Osteoblast (primary cell): ENCODE measurements at regions not wholly inside any gene's neighbourhood (a gene's known extent, or its start where the extent isn't known, plus 50 kb on each side); places are given as distances from the start of the nearest gene placed in this dataset.

ENCODE experiments used
- DNase-seq: peaks from one replicate; pipeline ENCODE4 v3.0.0; 2011; ENCODE audit warnings: low spot score, mixed read lengths; ENCODE audit not compliant: insufficient read length; ENCODE audit errors: missing footprints
- H2AFZ ChIP-seq: 2 replicates; pipeline ENCODE4 v1.6.0; 2011; ENCODE audit warnings: mild to moderate bottlenecking, low read length
- H3K27ac ChIP-seq: 2 replicates; pipeline ENCODE4 v1.5.1; 2011; ENCODE audit warnings: mild to moderate bottlenecking, low read depth, low read length, moderate library complexity
- H3K27me3 ChIP-seq: 2 replicates; pipeline ENCODE4 v1.6.0; 2012; ENCODE audit warnings: mild to moderate bottlenecking, control low read depth, inconsistent platforms, low read length, moderate library complexity; ENCODE audit not compliant: insufficient read depth
- H3K36me3 ChIP-seq: 2 replicates; pipeline ENCODE4 v1.5.1; 2011; ENCODE audit warnings: mild to moderate bottlenecking, low read length, control low read depth, moderate library complexity; ENCODE audit not compliant: insufficient read depth
- H3K4me1 ChIP-seq: 2 replicates; pipeline ENCODE4 v1.5.1; 2011; ENCODE audit warnings: mild to moderate bottlenecking, low read length, control low read depth, moderate library complexity; ENCODE audit not compliant: insufficient read depth
- H3K4me2 ChIP-seq: 2 replicates; pipeline ENCODE4 v1.6.0; 2011; ENCODE audit warnings: mild to moderate bottlenecking, low read length; ENCODE audit not compliant: insufficient read depth
- H3K4me3 ChIP-seq: fragments of 200-600 bp; sonication (generic); 3 replicates; pipeline ENCODE4 v1.5.1; 2012; ENCODE audit warnings: mild to moderate bottlenecking, low read length, inconsistent platforms; ENCODE audit not compliant: insufficient read depth
- H3K79me2 ChIP-seq: 2 replicates; pipeline ENCODE4 v1.6.0; 2012; ENCODE audit warnings: mild to moderate bottlenecking, low read length, control low read depth, inconsistent platforms; ENCODE audit not compliant: insufficient read depth
- H3K9me3 ChIP-seq: 2 replicates; pipeline ENCODE4 v1.5.1; 2011; ENCODE audit warnings: low read depth, low read length, control low read depth
- H4K20me1 ChIP-seq: 2 replicates; pipeline ENCODE4 v1.6.0; 2012; ENCODE audit warnings: mild to moderate bottlenecking, low read length, control low read depth; ENCODE audit not compliant: insufficient read depth
- TF ChIP-seq, protein P1 (sequence below): IDR thresholded peaks from 2 replicates; pipeline ENCODE4 v1.5.1; 2011; ENCODE audit warnings: mild to moderate bottlenecking, low read depth, low read length, moderate library complexity; ENCODE audit errors: extremely low read depth

DNA sequence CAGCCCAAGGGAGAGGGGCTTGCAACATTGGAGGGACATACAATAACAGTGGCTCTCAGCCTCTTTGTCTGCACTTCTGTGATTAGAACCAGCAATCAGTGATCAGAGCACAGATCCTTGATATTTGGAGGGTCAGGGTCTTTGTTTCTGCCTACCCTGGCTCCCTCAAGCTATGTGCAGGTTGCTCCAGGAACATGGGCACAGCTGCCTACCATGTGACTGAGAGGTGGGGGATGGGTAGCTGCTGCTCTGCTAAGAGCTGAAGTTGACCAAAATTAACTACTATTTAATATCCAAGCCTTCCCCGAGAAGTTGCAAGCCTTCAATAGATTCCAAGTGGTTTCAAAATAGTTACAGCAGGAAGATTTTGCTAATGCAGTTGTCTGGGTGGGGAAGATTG lies 202.6 kb downstream of the ZIC5 start:
- no peaks in the 10 kb centered on the region for H3K4me1 ChIP-seq
- H3K36me3 ChIP-seq, result no peaks in the 10 kb centered on the region
- H3K4me3 ChIP-seq, result no peak overlapping the region
- H3K9me3 ChIP-seq, result no peaks in the 10 kb centered on the region
- no peak overlapping the region for H3K27ac ChIP-seq
- no peaks in the 10 kb centered on the region for H4K20me1 ChIP-seq
- H3K27me3 ChIP-seq, result no peaks in the 10 kb centered on the region
- DNase-seq, result no peak
- H2AFZ ChIP-seq, result no peak overlapping the region
- no peak overlapping the region for H3K4me2 ChIP-seq
- no peaks in the 10 kb centered on the region for H3K79me2 ChIP-seq
- TF ChIP-seq, protein P1, sequence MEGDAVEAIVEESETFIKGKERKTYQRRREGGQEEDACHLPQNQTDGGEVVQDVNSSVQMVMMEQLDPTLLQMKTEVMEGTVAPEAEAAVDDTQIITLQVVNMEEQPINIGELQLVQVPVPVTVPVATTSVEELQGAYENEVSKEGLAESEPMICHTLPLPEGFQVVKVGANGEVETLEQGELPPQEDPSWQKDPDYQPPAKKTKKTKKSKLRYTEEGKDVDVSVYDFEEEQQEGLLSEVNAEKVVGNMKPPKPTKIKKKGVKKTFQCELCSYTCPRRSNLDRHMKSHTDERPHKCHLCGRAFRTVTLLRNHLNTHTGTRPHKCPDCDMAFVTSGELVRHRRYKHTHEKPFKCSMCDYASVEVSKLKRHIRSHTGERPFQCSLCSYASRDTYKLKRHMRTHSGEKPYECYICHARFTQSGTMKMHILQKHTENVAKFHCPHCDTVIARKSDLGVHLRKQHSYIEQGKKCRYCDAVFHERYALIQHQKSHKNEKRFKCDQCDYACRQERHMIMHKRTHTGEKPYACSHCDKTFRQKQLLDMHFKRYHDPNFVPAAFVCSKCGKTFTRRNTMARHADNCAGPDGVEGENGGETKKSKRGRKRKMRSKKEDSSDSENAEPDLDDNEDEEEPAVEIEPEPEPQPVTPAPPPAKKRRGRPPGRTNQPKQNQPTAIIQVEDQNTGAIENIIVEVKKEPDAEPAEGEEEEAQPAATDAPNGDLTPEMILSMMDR, result no peak

DNA sequence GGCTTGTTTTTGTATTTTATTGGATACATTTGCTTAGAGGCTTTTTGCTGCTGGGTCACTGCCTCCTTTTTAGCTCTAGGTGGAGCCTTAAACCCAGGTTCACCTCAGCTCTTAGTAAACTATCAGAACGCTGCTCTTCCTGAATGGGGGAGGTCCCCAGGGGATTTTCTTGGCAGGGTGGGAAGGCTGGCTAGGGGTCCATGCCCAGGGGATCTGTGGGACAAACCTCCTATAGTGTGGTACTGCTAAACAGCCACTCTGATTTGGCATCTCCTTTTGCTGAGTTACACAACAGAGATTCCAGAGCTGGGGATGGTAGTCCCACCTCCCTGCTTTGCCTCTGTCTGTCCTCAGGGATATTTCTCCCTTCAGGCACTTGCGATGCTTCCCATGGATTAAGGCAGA lies 204.9 kb downstream of the ZIC5 start:
- Histone ChIP-seq H3K4me1 (no peaks in the 10 kb centered on the region), H4K20me1 (no peaks in the 10 kb centered on the region), H3K9me3 (no peaks in the 10 kb centered on the region), H3K36me3 (no peaks in the 10 kb centered on the region), H3K27ac (no peak overlapping the region), H3K27me3 (no peaks in the 10 kb centered on the region), H2AFZ (no peak overlapping the region), H3K4me3 (no peak overlapping the region), H3K79me2 (no peaks in the 10 kb centered on the region), H3K4me2 (no peak overlapping the region)
- TF ChIP-seq, protein P1, result no peak
- no peak for DNase-seq

DNA sequence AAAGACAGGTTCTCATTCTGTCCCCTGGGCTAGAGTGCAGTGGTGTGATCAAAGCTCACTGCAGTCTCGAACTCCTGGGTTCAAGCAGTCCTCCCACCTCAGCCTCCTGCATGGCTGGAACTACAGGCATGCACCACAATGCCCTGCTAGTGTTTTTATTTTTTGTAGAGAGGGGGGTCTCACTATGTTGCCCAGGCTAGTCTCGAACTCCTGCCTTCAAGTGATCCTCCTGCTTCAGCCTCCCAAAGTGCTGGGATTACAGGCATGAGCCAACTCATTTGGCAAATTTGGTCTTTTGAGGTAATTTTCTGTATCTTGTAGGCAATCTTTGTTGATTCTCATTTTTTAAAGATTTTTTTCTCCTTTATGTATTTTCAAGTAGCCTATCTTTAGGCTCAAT lies 205.7 kb downstream of the ZIC5 start:
- TF ChIP-seq, protein P1, result no peak

DNA sequence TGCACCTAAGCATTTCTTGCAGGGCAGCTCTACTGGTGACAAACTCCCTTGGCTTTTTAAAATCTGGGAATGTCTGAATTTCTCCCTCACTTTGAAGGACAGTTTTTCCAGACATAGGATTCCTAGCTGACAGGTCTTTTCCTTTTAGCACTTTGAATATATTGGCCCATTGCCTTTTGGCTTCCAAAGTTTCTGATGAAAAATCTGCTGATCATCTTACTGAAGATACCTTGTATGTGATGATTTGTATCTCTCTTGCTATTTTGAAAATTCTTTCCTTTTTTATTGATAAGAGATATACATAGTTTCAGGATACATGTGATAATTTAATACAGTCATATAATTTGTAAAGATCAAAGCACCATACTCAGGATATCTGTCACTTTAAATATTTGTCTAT lies 211.1 kb downstream of the ZIC5 start:
- H3K4me2 ChIP-seq, result no peak overlapping the region
- H4K20me1 ChIP-seq, result no peaks in the 10 kb centered on the region
- no peak overlapping the region for H3K4me3 ChIP-seq
- no peak overlapping the region for H2AFZ ChIP-seq
- no peaks in the 10 kb centered on the region for H3K9me3 ChIP-seq
- no peaks in the 10 kb centered on the region for H3K36me3 ChIP-seq
- TF ChIP-seq, protein P1, result no peak
- H3K27me3 ChIP-seq, result no peaks in the 10 kb centered on the region
- H3K4me1 ChIP-seq, result no peaks in the 10 kb centered on the region
- no peak overlapping the region for H3K27ac ChIP-seq
- no peak for DNase-seq
- H3K79me2 ChIP-seq, result no peaks in the 10 kb centered on the region

More for the DNA sequence above, 205.7 kb downstream of the ZIC5 start:
- Histone ChIP-seq H3K4me2 (no peak overlapping the region), H3K27me3 (no peaks in the 10 kb centered on the region), H3K4me1 (no peaks in the 10 kb centered on the region), H3K9me3 (no peaks in the 10 kb centered on the region), H3K36me3 (no peaks in the 10 kb centered on the region), H3K27ac (no peak overlapping the region), H3K79me2 (no peaks in the 10 kb centered on the region), H3K4me3 (no peak overlapping the region), H4K20me1 (no peaks in the 10 kb centered on the region), H2AFZ (no peak overlapping the region)
- DNase-seq, result no peak
